Epithelial cell of esophagus (primary cell): ENCODE measurements at regions not wholly inside any gene's neighbourhood (a gene's known extent, or its start where the extent isn't known, plus 50 kb on each side); places are given as distances from the start of the nearest gene placed in this dataset.
"Not testable (repeated sequence)": the region's sequence is repeated elsewhere in the genome, so short reads cannot be mapped to it uniquely, and the experiment has no call there.

Source experiments
- DNase-seq: peaks from one replicate; pipeline ENCODE4 v3.0.0; 2010; ENCODE audit warnings: low read depth
- H3K4me3 ChIP-seq: 2 replicates; pipeline ENCODE4 v1.5.1; 2011; ENCODE audit warnings: mild to moderate bottlenecking, low read length, control low read depth
- CTCF ChIP-seq: IDR thresholded peaks from 2 replicates; pipeline ENCODE4 v1.5.1; 2011; ENCODE audit warnings: low read depth, mild to moderate bottlenecking, low read length, control low read depth, inconsistent platforms; ENCODE audit not compliant: insufficient read depth; ENCODE audit errors: missing control alignments

DNA sequence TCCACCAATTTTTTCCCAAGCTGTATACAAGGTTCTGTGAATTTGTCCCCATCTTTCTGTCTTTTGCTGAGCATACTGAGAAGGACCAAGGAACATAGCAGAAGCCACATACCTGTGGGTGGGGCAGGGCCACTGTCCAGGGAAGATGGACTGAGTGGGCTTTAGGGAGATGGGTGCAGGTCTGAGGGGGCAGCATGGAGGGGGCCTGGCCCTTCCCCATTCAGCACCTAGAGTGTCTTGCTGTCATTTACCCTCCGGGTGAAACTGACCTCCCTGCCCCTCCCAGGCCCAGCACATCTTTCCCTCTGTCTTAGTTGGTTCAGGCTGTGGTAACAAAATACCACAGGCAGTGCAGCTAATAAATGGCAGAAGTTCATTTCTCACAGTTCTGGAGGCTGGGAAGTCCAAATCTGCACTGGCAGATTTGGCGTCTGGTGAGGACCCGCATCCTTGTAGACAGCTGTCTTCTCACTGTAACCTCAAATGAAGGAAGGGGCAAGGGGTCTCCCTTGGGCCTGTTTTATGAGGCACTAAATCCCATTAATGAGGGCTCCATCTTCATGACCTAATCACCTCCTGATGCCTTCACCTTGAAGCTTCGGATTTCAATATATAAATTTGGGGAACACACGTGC lies 180.0 kb upstream of the SMAD3 start:
- no peak for DNase-seq
- no peak overlapping the region for H3K4me3 ChIP-seq
- TF ChIP-seq CTCF, result no peak

- TF ChIP-seq CTCF, result no peak
- no peak for DNase-seq
- H3K4me3 ChIP-seq, result no peak overlapping the region
Measured at GRCh38 chr15:66886241-66886675, 179.1 kb upstream of the SMAD3 start.

GRCh38 chr15:66886686-66887273 lies 178.6 kb upstream of the SMAD3 start:
- H3K4me3 ChIP-seq, result no peak overlapping the region
- TF ChIP-seq CTCF, result no peak
- no peak for DNase-seq

DNA sequence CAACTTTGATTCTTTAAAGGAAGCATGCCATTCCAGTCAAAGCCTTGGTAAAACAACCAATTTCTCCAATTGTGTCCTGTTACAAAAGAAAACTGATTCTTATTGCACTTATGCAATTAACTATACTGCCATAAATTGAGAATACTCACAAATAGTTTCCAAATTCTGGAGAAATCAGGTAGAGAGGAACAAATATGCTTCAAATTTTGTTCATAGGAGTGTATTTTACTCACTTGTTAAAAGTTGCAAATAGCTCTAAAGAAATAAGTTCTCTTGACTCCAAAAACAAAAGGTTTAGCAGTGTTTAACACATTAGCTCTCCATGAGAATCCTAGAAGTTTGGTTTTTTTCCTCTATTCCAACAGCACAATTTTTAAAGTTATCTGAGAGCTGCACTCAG lies 176.1 kb upstream of the SMAD3 start:
- not testable (repeated sequence) for H3K4me3 ChIP-seq, DNase-seq

GRCh38 chr15:66891776-66892175 lies 173.6 kb upstream of the SMAD3 start:
- no peak overlapping the region for H3K4me3 ChIP-seq
- no peak for DNase-seq
- TF ChIP-seq CTCF, result no peak

DNA sequence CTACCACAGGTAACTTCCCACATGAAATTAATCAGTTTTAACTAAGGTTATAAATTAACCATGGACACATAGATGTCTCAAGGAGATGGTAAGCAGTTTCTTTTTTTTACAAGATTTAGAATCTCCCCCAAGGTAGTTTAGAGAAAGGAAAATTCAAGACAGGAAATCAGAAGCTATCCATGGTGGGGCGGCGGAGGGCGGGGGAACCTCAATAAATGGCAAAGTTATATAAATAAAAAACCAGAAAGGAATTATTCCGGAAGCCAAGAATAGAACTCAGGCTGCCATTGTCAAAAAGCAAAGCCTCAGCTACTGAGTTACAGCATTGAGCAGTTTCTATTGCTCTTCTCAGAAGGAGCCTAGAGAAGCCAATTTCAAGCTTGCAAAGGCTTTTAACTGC lies 172.1 kb upstream of the SMAD3 start:
- no peak overlapping the region for H3K4me3 ChIP-seq
- no peak for DNase-seq

GRCh38 chr15:66894363-66894762 lies 171.0 kb upstream of the SMAD3 start:
- DNase-seq, result no peak
- no peak for TF ChIP-seq CTCF
- no peak overlapping the region for H3K4me3 ChIP-seq

More for the DNA sequence above, 172.1 kb upstream of the SMAD3 start:
- no peak for TF ChIP-seq CTCF
